H9 (cell line): ENCODE measurements at regions not wholly inside any gene's neighbourhood (a gene's known extent, or its start where the extent isn't known, plus 50 kb on each side); places are given as distances from the start of the nearest gene placed in this dataset.

Source experiments
- DNase-seq: peaks from one replicate; pipeline ENCODE4 v3.0.0-alpha.2; 2017
- H2AFZ ChIP-seq: one replicate; pipeline ENCODE4 v1.6.1; 2013; ENCODE audit warnings: mild to moderate bottlenecking, low read length, control low read depth, moderate library complexity
- H2AK5ac ChIP-seq: 2 replicates; pipeline ENCODE4 v1.6.1; 2013; ENCODE audit warnings: low read length, control low read depth, mixed read lengths; ENCODE audit not compliant: insufficient read length
- H2BK120ac ChIP-seq: one replicate; pipeline ENCODE4 v1.6.1; 2013; ENCODE audit warnings: low read depth, mild to moderate bottlenecking, low read length, control low read depth, inconsistent platforms; ENCODE audit not compliant: poor library complexity, severe bottlenecking
- H2BK12ac ChIP-seq: 2 replicates; pipeline ENCODE4 v1.6.1; 2013; ENCODE audit warnings: low read length, control low read depth, mixed read lengths, low read depth; ENCODE audit not compliant: insufficient read length
- H2BK15ac ChIP-seq: 2 replicates; pipeline ENCODE4 v1.6.1; 2013; ENCODE audit warnings: low read depth, low read length, control low read depth
- H2BK20ac ChIP-seq: one replicate; pipeline ENCODE4 v1.6.1; 2013; ENCODE audit warnings: low read depth, mild to moderate bottlenecking, low read length, control low read depth, inconsistent platforms; ENCODE audit not compliant: poor library complexity, severe bottlenecking
- H2BK5ac ChIP-seq: 2 replicates; pipeline ENCODE4 v1.6.1; 2013; ENCODE audit warnings: low read length, control low read depth, mixed read lengths; ENCODE audit not compliant: insufficient read length
- H3K14ac ChIP-seq: 2 replicates; pipeline ENCODE4 v1.6.1; 2013; ENCODE audit warnings: low read length, control low read depth; ENCODE audit not compliant: insufficient read depth
- H3K18ac ChIP-seq: 2 replicates; pipeline ENCODE4 v1.6.1; 2013; ENCODE audit warnings: low read depth, mild to moderate bottlenecking, mixed read lengths, low read length, control low read depth; ENCODE audit not compliant: insufficient read length
- H3K23ac ChIP-seq: 2 replicates; pipeline ENCODE4 v1.6.1; 2013; ENCODE audit warnings: low read length, control low read depth, mixed read lengths, low read depth; ENCODE audit not compliant: insufficient read length
- H3K23me2 ChIP-seq: 2 replicates; pipeline ENCODE4 v1.6.1; 2013; ENCODE audit warnings: low read depth, mild to moderate bottlenecking, mixed read lengths, low read length, control low read depth; ENCODE audit not compliant: insufficient read length, poor library complexity, severe bottlenecking
- H3K27ac ChIP-seq: 2 replicates; pipeline ENCODE4 v1.5.1; 2013; ENCODE audit warnings: low read length, control low read depth, mixed read lengths, low read depth; ENCODE audit not compliant: insufficient read length
- H3K27me3 ChIP-seq: 2 replicates; pipeline ENCODE4 v1.6.1; 2013; ENCODE audit warnings: low read length, control low read depth, inconsistent platforms; ENCODE audit not compliant: insufficient read depth
- H3K4ac ChIP-seq: 2 replicates; pipeline ENCODE4 v1.6.1; 2013; ENCODE audit warnings: low read depth, mild to moderate bottlenecking, control low read depth, inconsistent platforms, low read length, moderate library complexity
- H3K4me1 ChIP-seq: 2 replicates; pipeline ENCODE4 v1.6.1; 2013; ENCODE audit warnings: low read length, control low read depth, inconsistent platforms; ENCODE audit not compliant: insufficient read depth
- H3K4me2 ChIP-seq: 2 replicates; pipeline ENCODE4 v1.6.1; 2013; ENCODE audit warnings: low read length, control low read depth, mixed read lengths; ENCODE audit not compliant: insufficient read length, insufficient read depth
- H3K56ac ChIP-seq: 2 replicates; pipeline ENCODE4 v1.6.1; 2013; ENCODE audit warnings: low read depth, mild to moderate bottlenecking, mixed read lengths, low read length, control low read depth; ENCODE audit not compliant: insufficient read length
- H3K79me1 ChIP-seq: 2 replicates; pipeline ENCODE4 v1.6.1; 2013; ENCODE audit warnings: low read depth, mild to moderate bottlenecking, moderate library complexity, low read length, control low read depth, inconsistent platforms; ENCODE audit not compliant: insufficient read depth, poor library complexity, severe bottlenecking
- H3K79me2 ChIP-seq: 2 replicates; pipeline ENCODE4 v1.6.1; 2013; ENCODE audit warnings: low read length, control low read depth, inconsistent platforms; ENCODE audit not compliant: insufficient read depth
- H3K9ac ChIP-seq: 2 replicates; pipeline ENCODE4 v1.6.1; 2013; ENCODE audit warnings: low read length, control low read depth, mixed read lengths; ENCODE audit not compliant: insufficient read length; ENCODE audit errors: extremely low read depth
- H3K9me3 ChIP-seq: one replicate; pipeline ENCODE4 v1.6.1; 2013; ENCODE audit warnings: low read depth, low read length, inconsistent platforms; ENCODE audit not compliant: control insufficient read depth
- H3T11ph ChIP-seq: one replicate; pipeline ENCODE4 v1.6.1; 2013; ENCODE audit warnings: mild to moderate bottlenecking, low read length, control low read depth, inconsistent platforms
- H4K20me1 ChIP-seq: one replicate; pipeline ENCODE4 v1.6.1; 2013; ENCODE audit not compliant: control insufficient read depth, insufficient read length, insufficient read depth
- H4K5ac ChIP-seq: 2 replicates; pipeline ENCODE4 v1.6.1; 2013; ENCODE audit warnings: low read depth, mild to moderate bottlenecking, mixed read lengths, low read length, control low read depth; ENCODE audit not compliant: insufficient read length
- H4K8ac ChIP-seq: replicated peaks from 2 replicates; pipeline ENCODE4 v1.6.1; 2013; ENCODE audit warnings: low read length, control low read depth, mixed read lengths, low read depth; ENCODE audit not compliant: insufficient read length
- H4K91ac ChIP-seq: 2 replicates; pipeline ENCODE4 v1.6.1; 2013; ENCODE audit warnings: low read depth, mild to moderate bottlenecking, moderate library complexity, mixed read lengths, low read length, control low read depth; ENCODE audit not compliant: insufficient read length
- H3K27ac Mint-ChIP-seq, 3 experiments: 2 replicates in 2 of 3; 3 replicates in 1 of 3; pipeline ENCODE4 v1.8.0; 2020 to 2021; ENCODE audit warnings: mixed read lengths in 3 of 3, mild to moderate bottlenecking in 1 of 3, moderate library complexity in 1 of 3
- H3K27me3 Mint-ChIP-seq: 2 replicates; pipeline ENCODE4 v1.8.0; 2021; ENCODE audit warnings: low read depth, mild to moderate bottlenecking, moderate library complexity, mixed read lengths
- H3K36me3 Mint-ChIP-seq, 3 experiments: 2 replicates in 2 of 3; 3 replicates in 1 of 3; pipeline ENCODE4 v1.8.0; 2020 to 2021; ENCODE audit warnings: low read depth in 3 of 3, mixed read lengths in 3 of 3; ENCODE audit not compliant: insufficient read depth in 1 of 3
- H3K4me1 Mint-ChIP-seq, 2 experiments: 2 replicates each; pipeline ENCODE4 v1.8.0; 2020; ENCODE audit warnings: mixed read lengths in 2 of 2
- H3K4me3 Mint-ChIP-seq, 2 experiments: 2 replicates in 1 of 2; 3 replicates in 1 of 2; pipeline ENCODE4 v1.8.0; 2020 to 2021; ENCODE audit warnings: mild to moderate bottlenecking in 2 of 2, mixed read lengths in 2 of 2, moderate library complexity in 1 of 2
- H3K9me3 Mint-ChIP-seq, 2 experiments: 2 replicates in 1 of 2; 3 replicates in 1 of 2; pipeline ENCODE4 v1.8.0; 2020; ENCODE audit warnings: mild to moderate bottlenecking in 2 of 2, mixed read lengths in 2 of 2, moderate library complexity in 1 of 2
- CTCF ChIP-seq: fragments of 200-600 bp; sonication (generic); conservative IDR thresholded peaks from 3 replicates; pipeline ENCODE4 v1.8.0; 2021; ENCODE audit warnings: antibody characterized with exemption, mild to moderate bottlenecking
- WGBS: extraction: QIAGEN DNeasy Blood & Tissue Kit; methylation state at CpG from one replicate; pipeline ENCODE4 v1.1.7; 2013; ENCODE audit warnings: missing lambda C conversion rate, low lambda C conversion rate, mixed read lengths; ENCODE audit not compliant: insufficient read length; ENCODE audit errors: extremely low coverage; 5-methylcytosine and 5-hydroxymethylcytosine counted together

GRCh38 chr10:76679030-76679429, 958.6 kb downstream of the KCNMA1 start:
- Mint-ChIP-seq H3K4me1 (no peaks in the 10 kb centered on the region), H3K4me3 (no peak overlapping the region), H3K27ac (no peak overlapping the region), H3K27me3 (peaks cover 3% of the 10 kb centered on the region; the same call in 1 of the 2 replicates), H3K9me3 (no peaks in the 10 kb centered on the region; a peak in 1 of 5 replicates), H3K36me3 (no peaks in the 10 kb centered on the region)
- Histone ChIP-seq H4K20me1 (no peaks in the 10 kb centered on the region), H3K27ac (no peak overlapping the region), H2AK5ac (no peak overlapping the region), H3K23me2 (no peaks in the 10 kb centered on the region), H3T11ph (no peak overlapping the region), H3K9me3 (no peaks in the 10 kb centered on the region), H4K8ac (no peak overlapping the region), H2BK12ac (no peak overlapping the region), H4K5ac (no peak overlapping the region), H3K4me1 (no peaks in the 10 kb centered on the region), H3K56ac (no peak overlapping the region), H2BK20ac (no peak overlapping the region), H3K4ac (no peak overlapping the region), H3K79me2 (no peaks in the 10 kb centered on the region), H3K4me2 (no peak overlapping the region), H3K18ac (no peak overlapping the region), H2BK15ac (no peak overlapping the region), H4K91ac (no peak overlapping the region), H3K79me1 (no peaks in the 10 kb centered on the region), H3K9ac (no peak overlapping the region), H3K14ac (no peak overlapping the region), H2BK5ac (no peak overlapping the region), H3K27me3 (no peaks in the 10 kb centered on the region), H3K23ac (no peak overlapping the region), H2BK120ac (no peak overlapping the region), H2AFZ (no peak overlapping the region)
- WGBS = no CpG with 5 or more reads among the region's 2 CpGs
- no peak for DNase-seq
- TF ChIP-seq CTCF = no peak
